ENCODE measurements at regions not wholly inside any gene's neighbourhood (a gene's known extent, or its start where the extent isn't known, plus 50 kb on each side); places are given as distances from the start of the nearest gene placed in this dataset.

DNA sequence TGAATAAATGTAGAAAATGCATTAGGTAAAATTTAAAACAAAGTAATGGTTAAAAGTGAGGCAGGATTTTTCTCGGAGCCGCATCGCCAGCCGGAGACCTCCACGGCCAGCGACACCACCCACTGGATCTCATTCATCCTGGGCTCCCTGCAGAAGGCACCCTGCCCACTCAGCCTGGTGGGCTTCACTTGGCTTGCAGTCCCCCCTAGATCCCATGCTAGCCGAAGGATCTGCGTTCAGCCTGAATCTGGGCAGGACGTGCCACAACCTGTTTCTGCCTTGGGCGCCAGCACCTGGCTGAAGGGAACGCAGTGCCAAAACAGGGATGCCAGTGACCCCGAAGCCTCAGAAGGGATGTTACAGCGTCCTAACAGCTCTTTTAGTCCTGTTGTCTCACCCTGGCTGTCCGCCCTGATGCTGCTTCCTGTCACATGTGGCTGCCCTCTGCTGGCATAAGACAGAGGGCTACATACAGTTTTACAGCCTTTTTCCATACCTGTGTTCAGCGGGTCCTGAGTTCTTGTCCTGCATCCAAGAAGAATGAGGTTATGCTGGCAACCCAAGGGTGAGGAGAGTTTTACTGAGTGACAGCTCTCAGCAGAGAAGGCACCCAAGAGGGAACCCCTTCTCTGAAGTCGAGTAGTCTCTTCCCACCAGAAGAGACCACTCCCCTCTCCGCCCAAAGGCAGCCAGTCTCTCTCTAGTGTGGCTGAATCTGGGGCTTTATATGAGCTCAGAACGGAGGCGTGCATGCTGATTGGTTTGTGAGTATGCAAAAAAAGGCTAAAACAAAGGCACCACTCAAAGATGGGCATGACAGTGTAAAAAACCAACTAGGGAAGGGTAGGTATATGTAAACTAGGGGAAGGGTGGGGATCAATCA, 173.1 kb upstream of the GYPC start:
- TF ChIP-seq, protein P1, sequence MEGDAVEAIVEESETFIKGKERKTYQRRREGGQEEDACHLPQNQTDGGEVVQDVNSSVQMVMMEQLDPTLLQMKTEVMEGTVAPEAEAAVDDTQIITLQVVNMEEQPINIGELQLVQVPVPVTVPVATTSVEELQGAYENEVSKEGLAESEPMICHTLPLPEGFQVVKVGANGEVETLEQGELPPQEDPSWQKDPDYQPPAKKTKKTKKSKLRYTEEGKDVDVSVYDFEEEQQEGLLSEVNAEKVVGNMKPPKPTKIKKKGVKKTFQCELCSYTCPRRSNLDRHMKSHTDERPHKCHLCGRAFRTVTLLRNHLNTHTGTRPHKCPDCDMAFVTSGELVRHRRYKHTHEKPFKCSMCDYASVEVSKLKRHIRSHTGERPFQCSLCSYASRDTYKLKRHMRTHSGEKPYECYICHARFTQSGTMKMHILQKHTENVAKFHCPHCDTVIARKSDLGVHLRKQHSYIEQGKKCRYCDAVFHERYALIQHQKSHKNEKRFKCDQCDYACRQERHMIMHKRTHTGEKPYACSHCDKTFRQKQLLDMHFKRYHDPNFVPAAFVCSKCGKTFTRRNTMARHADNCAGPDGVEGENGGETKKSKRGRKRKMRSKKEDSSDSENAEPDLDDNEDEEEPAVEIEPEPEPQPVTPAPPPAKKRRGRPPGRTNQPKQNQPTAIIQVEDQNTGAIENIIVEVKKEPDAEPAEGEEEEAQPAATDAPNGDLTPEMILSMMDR (IDR thresholded peaks at IDR 0.05), result peak; percentile 28
- no peak for TF ChIP-seq ZFX (IDR thresholded peaks at IDR 0.05; ENCODE audit: borderline replicate concordance)

Data from 22Rv1 (cell line).